ENCODE measurements at regions not wholly inside any gene's neighbourhood (a gene's known extent, or its start where the extent isn't known, plus 50 kb on each side); places are given as distances from the start of the nearest gene placed in this dataset.

DNA sequence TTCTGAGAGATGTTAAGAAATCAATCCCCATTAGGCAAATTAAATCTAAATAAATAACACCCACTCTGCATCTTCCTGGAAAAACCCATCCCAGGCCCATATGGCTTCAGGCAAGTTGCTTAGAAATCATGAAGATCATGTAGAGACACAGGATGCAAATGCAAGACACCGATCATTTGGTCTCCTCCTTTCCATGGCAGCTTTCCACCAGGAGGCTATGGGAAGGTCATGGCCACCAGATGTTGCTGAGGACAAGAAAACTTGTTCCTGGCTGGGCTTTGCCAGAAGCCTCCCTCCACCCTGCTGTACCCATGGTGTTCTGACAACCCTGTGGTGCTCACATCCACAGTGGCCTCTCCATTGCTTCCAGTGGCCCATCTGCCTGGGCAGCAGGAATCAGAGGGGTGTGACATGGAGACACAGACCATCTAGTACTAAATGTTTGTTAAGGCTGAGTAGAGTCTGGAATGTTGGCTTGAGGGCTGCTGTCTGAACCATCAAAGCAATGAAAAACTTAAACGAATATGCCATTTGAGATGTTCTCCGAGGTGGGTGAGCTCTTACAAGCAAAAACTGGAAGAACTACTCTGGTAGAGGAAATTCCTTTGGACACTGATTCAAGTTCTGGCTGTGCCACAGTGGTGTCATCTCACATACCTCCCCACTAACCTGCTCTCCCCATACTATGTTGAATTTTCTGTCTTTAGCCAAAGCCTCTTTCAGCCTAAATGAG lies 293.2 kb downstream of the TNS1 start:
- no peak for DNase-seq
- TF ChIP-seq, protein P1, sequence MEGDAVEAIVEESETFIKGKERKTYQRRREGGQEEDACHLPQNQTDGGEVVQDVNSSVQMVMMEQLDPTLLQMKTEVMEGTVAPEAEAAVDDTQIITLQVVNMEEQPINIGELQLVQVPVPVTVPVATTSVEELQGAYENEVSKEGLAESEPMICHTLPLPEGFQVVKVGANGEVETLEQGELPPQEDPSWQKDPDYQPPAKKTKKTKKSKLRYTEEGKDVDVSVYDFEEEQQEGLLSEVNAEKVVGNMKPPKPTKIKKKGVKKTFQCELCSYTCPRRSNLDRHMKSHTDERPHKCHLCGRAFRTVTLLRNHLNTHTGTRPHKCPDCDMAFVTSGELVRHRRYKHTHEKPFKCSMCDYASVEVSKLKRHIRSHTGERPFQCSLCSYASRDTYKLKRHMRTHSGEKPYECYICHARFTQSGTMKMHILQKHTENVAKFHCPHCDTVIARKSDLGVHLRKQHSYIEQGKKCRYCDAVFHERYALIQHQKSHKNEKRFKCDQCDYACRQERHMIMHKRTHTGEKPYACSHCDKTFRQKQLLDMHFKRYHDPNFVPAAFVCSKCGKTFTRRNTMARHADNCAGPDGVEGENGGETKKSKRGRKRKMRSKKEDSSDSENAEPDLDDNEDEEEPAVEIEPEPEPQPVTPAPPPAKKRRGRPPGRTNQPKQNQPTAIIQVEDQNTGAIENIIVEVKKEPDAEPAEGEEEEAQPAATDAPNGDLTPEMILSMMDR (IDR thresholded peaks at IDR 0.05), result no peak
- Mint-ChIP-seq H3K27ac (peak overlapping the region; percentile 62), H3K4me1 (ENCODE audit: low read depth) (peaks cover 55% of the 10 kb centered on the region), H3K27me3 (ENCODE audit: insufficient read depth) (no peaks in the 10 kb centered on the region; the same call in 1 of the 2 replicates), H3K36me3 (ENCODE audit: low read depth) (no peaks in the 10 kb centered on the region), H3K9me3 (no peaks in the 10 kb centered on the region), H3K4me3 (peak overlapping the region; percentile 14; the same call in 1 of the 2 replicates)

DNA sequence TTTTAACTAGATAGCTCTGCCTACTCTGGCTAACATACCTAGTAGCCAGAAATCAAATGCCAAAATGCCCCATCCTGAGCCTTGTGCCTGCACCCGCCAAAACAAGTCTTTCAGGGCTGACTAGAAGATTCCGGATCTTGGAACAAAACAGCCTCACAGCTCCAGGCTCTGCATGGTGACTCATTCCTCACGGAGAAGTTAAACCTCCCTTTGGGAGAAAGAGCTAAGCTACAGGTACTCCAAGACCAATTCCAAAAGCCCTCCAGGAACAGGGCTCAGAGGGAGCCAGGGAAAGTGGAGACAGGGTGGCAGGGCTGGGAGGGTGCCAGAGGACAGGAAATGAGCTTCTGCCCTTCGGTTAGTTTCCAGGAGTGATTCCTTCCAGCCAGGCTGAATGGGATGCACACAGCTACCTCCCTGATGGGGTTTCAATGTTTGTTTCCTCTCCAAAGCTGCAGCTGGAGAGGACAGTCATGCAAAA lies 295.6 kb downstream of the TNS1 start:
- DNase-seq, result peak; percentile 59
- TF ChIP-seq, protein P1 (IDR thresholded peaks at IDR 0.05), result no peak
- Mint-ChIP-seq H3K36me3 (ENCODE audit: low read depth) (no peaks in the 10 kb centered on the region), H3K27me3 (ENCODE audit: insufficient read depth) (no peaks in the 10 kb centered on the region; the same call in 1 of the 2 replicates), H3K4me3 (no peak overlapping the region), H3K9me3 (no peaks in the 10 kb centered on the region), H3K27ac (peak overlapping the region; percentile 64), H3K4me1 (ENCODE audit: low read depth) (peaks cover 38% of the 10 kb centered on the region)

DNA sequence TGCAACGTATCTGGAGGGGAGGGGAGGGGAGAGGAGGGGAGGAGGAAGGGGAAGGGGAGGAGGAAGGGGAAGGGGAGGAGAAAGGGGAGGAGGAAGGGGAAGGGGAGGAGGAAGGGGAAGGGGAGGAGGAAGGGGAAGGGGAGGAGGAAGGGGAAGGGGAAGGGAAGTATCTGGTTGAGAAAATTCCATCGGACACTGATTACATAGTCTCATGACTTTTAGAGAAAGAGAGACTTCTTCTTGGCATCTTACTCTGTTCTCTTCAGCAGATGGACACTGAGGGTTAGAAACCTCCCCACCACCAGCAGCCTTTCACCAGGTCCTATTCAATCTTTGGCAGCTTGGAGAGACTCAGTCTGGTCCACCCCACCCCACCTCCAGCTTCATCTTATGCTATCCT lies 296.3 kb downstream of the TNS1 start:
- Mint-ChIP-seq H3K4me1 (ENCODE audit: low read depth) (peaks cover 37% of the 10 kb centered on the region), H3K27ac (peak overlapping the region; percentile 64)
- TF ChIP-seq, protein P1 (IDR thresholded peaks at IDR 0.05), result no peak

DNA sequence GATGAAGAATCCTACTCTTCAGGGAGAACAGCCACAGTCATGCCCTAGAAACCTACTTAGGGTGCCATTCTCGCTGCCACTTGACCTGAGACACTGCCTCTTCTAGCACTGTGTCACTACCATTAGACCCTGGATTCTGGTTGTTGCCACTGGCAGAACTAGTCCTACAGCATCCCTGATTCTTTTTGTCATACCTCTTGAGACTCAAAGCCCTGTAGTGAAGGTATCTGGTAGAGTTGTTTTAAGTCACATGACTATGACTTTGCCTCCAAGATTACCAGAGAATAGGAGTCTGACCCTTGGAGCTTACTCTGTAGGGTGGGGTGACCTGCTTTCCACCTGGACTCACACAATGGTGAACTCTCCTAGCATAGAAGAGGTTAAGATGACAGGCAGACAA lies 296.7 kb downstream of the TNS1 start:
- H3K4me3 Mint-ChIP-seq, result no peak overlapping the region
- H3K27ac Mint-ChIP-seq, result no peak overlapping the region
- H3K9me3 Mint-ChIP-seq, result no peaks in the 10 kb centered on the region
- no peak for DNase-seq
- peaks cover 33% of the 10 kb centered on the region for H3K4me1 Mint-ChIP-seq (ENCODE audit: low read depth)
- TF ChIP-seq, protein P1 (IDR thresholded peaks at IDR 0.05), result no peak
- H3K27me3 Mint-ChIP-seq (ENCODE audit: insufficient read depth), result no peaks in the 10 kb centered on the region; the same call in 1 of the 2 replicates
- H3K36me3 Mint-ChIP-seq (ENCODE audit: low read depth), result no peaks in the 10 kb centered on the region

More for the DNA sequence above, 296.3 kb downstream of the TNS1 start:
- Mint-ChIP-seq H3K4me3 (no peak overlapping the region), H3K9me3 (no peaks in the 10 kb centered on the region), H3K36me3 (ENCODE audit: low read depth) (no peaks in the 10 kb centered on the region), H3K27me3 (ENCODE audit: insufficient read depth) (no peaks in the 10 kb centered on the region; the same call in 1 of the 2 replicates)
- DNase-seq, result no peak

DNA sequence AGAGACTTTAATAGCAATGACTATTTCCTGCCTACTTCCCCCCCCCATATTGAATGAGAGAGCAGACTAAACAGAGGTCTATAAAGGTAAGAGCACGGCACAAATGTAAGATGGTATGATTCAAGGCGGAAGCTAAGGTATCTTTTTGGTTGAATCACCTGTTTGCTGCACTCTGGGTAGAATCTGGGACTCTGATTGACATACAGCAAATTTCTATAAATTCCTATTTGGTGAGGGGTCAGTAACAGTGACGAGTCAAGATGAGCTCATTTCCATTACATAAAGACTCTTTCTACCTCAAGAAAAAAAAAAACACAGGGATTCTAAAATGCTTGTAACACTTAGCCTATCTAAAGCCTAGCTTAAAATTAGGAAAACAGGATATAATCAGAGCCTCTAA lies 297.3 kb downstream of the TNS1 start:
- H3K27ac Mint-ChIP-seq, result no peak overlapping the region
- H3K4me3 Mint-ChIP-seq, result no peak overlapping the region
- H3K27me3 Mint-ChIP-seq (ENCODE audit: insufficient read depth), result no peaks in the 10 kb centered on the region; the same call in 1 of the 2 replicates
- no peaks in the 10 kb centered on the region for H3K9me3 Mint-ChIP-seq
- H3K36me3 Mint-ChIP-seq (ENCODE audit: low read depth), result no peaks in the 10 kb centered on the region
- TF ChIP-seq, protein P1 (IDR thresholded peaks at IDR 0.05), result no peak
- H3K4me1 Mint-ChIP-seq (ENCODE audit: low read depth), result peaks cover 27% of the 10 kb centered on the region
- no peak for DNase-seq

All from HFFc6 (cell line).